Inferior parietal cortex (tissue), 1 donor: ENCODE measurements at regions not wholly inside any gene's neighbourhood (a gene's known extent, or its start where the extent isn't known, plus 50 kb on each side); places are given as distances from the start of the nearest gene placed in this dataset.

Source experiments
- DNase-seq: peaks from one replicate; pipeline ENCODE4 v3.0.0-alpha.2; 2016; ENCODE audit errors: extremely low spot score

- DNase-seq, result no peak
Measured at GRCh38 chr6:81864124-81864523, 111.6 kb upstream of the TENT5A start.

- no peak for DNase-seq
Measured at GRCh38 chr6:81863123-81863522, 110.6 kb upstream of the TENT5A start.

GRCh38 chr6:81861281-81861680, 108.8 kb upstream of the TENT5A start:
- DNase-seq, result no peak

GRCh38 chr6:81859884-81860283, 107.4 kb upstream of the TENT5A start:
- no peak for DNase-seq

GRCh38 chr6:81857812-81858211, 105.3 kb upstream of the TENT5A start:
- DNase-seq, result no peak

- DNase-seq, result no peak
Measured at GRCh38 chr6:81856872-81857271, 104.4 kb upstream of the TENT5A start.

GRCh38 chr6:81854474-81854873, 102.0 kb upstream of the TENT5A start:
- DNase-seq, result no peak

GRCh38 chr6:81853975-81854374, 101.5 kb upstream of the TENT5A start:
- no peak for DNase-seq

- DNase-seq, result no peak
Measured at GRCh38 chr6:81849248-81849647, 96.8 kb upstream of the TENT5A start.

- no peak for DNase-seq
Measured at GRCh38 chr6:81847866-81848265, 95.4 kb upstream of the TENT5A start.

GRCh38 chr6:81844686-81845085, 92.2 kb upstream of the TENT5A start:
- no peak for DNase-seq

- DNase-seq, result no peak
Measured at GRCh38 chr6:81843302-81843701, 90.8 kb upstream of the TENT5A start.

- no peak for DNase-seq
Measured at GRCh38 chr6:81842254-81842653, 89.8 kb upstream of the TENT5A start.

GRCh38 chr6:81838724-81839426, 86.4 kb upstream of the TENT5A start:
- no peak for DNase-seq

- no peak for DNase-seq
Measured at GRCh38 chr6:81838031-81838430, 85.5 kb upstream of the TENT5A start.

GRCh38 chr6:81834141-81834681, 81.7 kb upstream of the TENT5A start:
- peak; percentile 18 for DNase-seq

- no peak for DNase-seq
Measured at GRCh38 chr6:81832304-81832703, 79.8 kb upstream of the TENT5A start.

GRCh38 chr6:81831274-81831673, 78.8 kb upstream of the TENT5A start:
- DNase-seq, result no peak

- DNase-seq, result no peak
Measured at GRCh38 chr6:81826784-81827183, 74.3 kb upstream of the TENT5A start.

- DNase-seq, result no peak
Measured at GRCh38 chr6:81822568-81822967, 70.1 kb upstream of the TENT5A start.

- no peak for DNase-seq
Measured at GRCh38 chr6:81821449-81821848, 69.0 kb upstream of the TENT5A start.

- DNase-seq, result no peak
Measured at GRCh38 chr6:81820980-81821379, 68.5 kb upstream of the TENT5A start.

- DNase-seq, result no peak
Measured at GRCh38 chr6:81820422-81820821, 67.9 kb upstream of the TENT5A start.

- no peak for DNase-seq
Measured at GRCh38 chr6:81819767-81820166, 67.3 kb upstream of the TENT5A start.
